ENCODE measurements at regions not wholly inside any gene's neighbourhood (a gene's known extent, or its start where the extent isn't known, plus 50 kb on each side); places are given as distances from the start of the nearest gene placed in this dataset.

DNA sequence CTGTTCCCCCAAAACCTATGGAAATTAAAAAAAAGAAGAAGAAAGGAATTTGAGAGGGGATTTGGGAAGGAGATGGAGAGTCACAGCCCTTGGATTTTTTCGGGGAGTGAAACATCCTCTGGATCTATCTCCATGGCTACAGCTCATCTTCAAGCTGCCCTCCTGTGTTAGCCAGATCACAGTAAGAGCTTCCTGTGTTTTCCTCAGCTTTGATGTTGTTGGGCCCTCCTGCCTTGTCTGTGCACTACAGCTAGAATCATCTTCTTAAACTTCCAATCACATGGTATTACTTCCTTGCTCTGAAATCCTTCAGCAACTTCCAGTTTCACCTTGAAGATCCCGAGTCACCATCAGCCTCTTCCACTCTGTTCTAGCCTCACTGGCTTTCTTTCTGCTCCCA is 207.8 kb upstream of the ZFP64 start:
- Histone ChIP-seq H3K4me1 (ENCODE audit: insufficient read depth, low read length) (no peaks in the 10 kb centered on the region), H4K20me1 (ENCODE audit: insufficient read depth, low read length) (no peaks in the 10 kb centered on the region), H2AFZ (ENCODE audit: low read length) (no peak overlapping the region), H3K27ac (ENCODE audit: low read depth, low read length) (no peak overlapping the region), H3K4me3 (ENCODE audit: insufficient read depth, low read length) (no peak overlapping the region), H3K79me2 (ENCODE audit: insufficient read depth, low read length) (no peaks in the 10 kb centered on the region), H3K4me2 (ENCODE audit: insufficient read depth, low read length) (no peak overlapping the region), H3K27me3 (ENCODE audit: insufficient read depth, low read length) (no peaks in the 10 kb centered on the region), H3K9me3 (ENCODE audit: low read depth, low read length) (no peaks in the 10 kb centered on the region), H3K36me3 (ENCODE audit: insufficient read depth, low read length) (no peaks in the 10 kb centered on the region)
- TF ChIP-seq CTCF (IDR thresholded peaks at IDR 0.05; ENCODE audit: extremely low read depth, low read depth, low read length), result no peak
- DNase-seq (ENCODE audit: insufficient read length, low spot score, missing footprints), result no peak

GRCh38 chr20:52389606-52390005 is 198.0 kb upstream of the ZFP64 start:
- Histone ChIP-seq H3K36me3 (ENCODE audit: insufficient read depth, low read length) (no peaks in the 10 kb centered on the region), H3K4me3 (ENCODE audit: insufficient read depth, low read length) (no peak overlapping the region), H4K20me1 (ENCODE audit: insufficient read depth, low read length) (no peaks in the 10 kb centered on the region), H3K4me1 (ENCODE audit: insufficient read depth, low read length) (no peaks in the 10 kb centered on the region), H3K9me3 (ENCODE audit: low read depth, low read length) (no peaks in the 10 kb centered on the region), H2AFZ (ENCODE audit: low read length) (no peak overlapping the region), H3K4me2 (ENCODE audit: insufficient read depth, low read length) (no peak overlapping the region), H3K27ac (ENCODE audit: low read depth, low read length) (no peak overlapping the region), H3K27me3 (ENCODE audit: insufficient read depth, low read length) (no peaks in the 10 kb centered on the region), H3K79me2 (ENCODE audit: insufficient read depth, low read length) (no peaks in the 10 kb centered on the region)
- no peak for TF ChIP-seq CTCF (IDR thresholded peaks at IDR 0.05; ENCODE audit: extremely low read depth, low read depth, low read length)
- DNase-seq (ENCODE audit: insufficient read length, low spot score, missing footprints), result no peak

GRCh38 chr20:52383995-52384621 is 192.5 kb upstream of the ZFP64 start:
- Histone ChIP-seq H3K4me1 (ENCODE audit: insufficient read depth, low read length) (no peaks in the 10 kb centered on the region), H3K27me3 (ENCODE audit: insufficient read depth, low read length) (no peaks in the 10 kb centered on the region), H3K27ac (ENCODE audit: low read depth, low read length) (no peak overlapping the region), H3K4me2 (ENCODE audit: insufficient read depth, low read length) (no peak overlapping the region), H3K4me3 (ENCODE audit: insufficient read depth, low read length) (no peak overlapping the region), H4K20me1 (ENCODE audit: insufficient read depth, low read length) (no peaks in the 10 kb centered on the region), H3K36me3 (ENCODE audit: insufficient read depth, low read length) (no peaks in the 10 kb centered on the region), H3K79me2 (ENCODE audit: insufficient read depth, low read length) (no peaks in the 10 kb centered on the region), H3K9me3 (ENCODE audit: low read depth, low read length) (no peaks in the 10 kb centered on the region), H2AFZ (ENCODE audit: low read length) (no peak overlapping the region)
- TF ChIP-seq CTCF (IDR thresholded peaks at IDR 0.05; ENCODE audit: extremely low read depth, low read depth, low read length), result no peak
- DNase-seq (ENCODE audit: insufficient read length, low spot score, missing footprints), result no peak

GRCh38 chr20:52382933-52383332 is 191.4 kb upstream of the ZFP64 start:
- Histone ChIP-seq H2AFZ (ENCODE audit: low read length) (no peak overlapping the region), H3K9me3 (ENCODE audit: low read depth, low read length) (no peaks in the 10 kb centered on the region)

More at GRCh38 chr20:52382933-52383332, 191.4 kb upstream of the ZFP64 start:
- no peaks in the 10 kb centered on the region for H3K27me3 ChIP-seq (ENCODE audit: insufficient read depth, low read length)
- no peaks in the 10 kb centered on the region for H4K20me1 ChIP-seq (ENCODE audit: insufficient read depth, low read length)
- H3K27ac ChIP-seq (ENCODE audit: low read depth, low read length), result no peak overlapping the region
- DNase-seq (ENCODE audit: insufficient read length, low spot score, missing footprints), result no peak
- TF ChIP-seq CTCF (IDR thresholded peaks at IDR 0.05; ENCODE audit: extremely low read depth, low read depth, low read length), result no peak
- H3K4me2 ChIP-seq (ENCODE audit: insufficient read depth, low read length), result no peak overlapping the region
- no peaks in the 10 kb centered on the region for H3K4me1 ChIP-seq (ENCODE audit: insufficient read depth, low read length)
- H3K79me2 ChIP-seq (ENCODE audit: insufficient read depth, low read length), result no peaks in the 10 kb centered on the region
- H3K4me3 ChIP-seq (ENCODE audit: insufficient read depth, low read length), result no peak overlapping the region
- no peaks in the 10 kb centered on the region for H3K36me3 ChIP-seq (ENCODE audit: insufficient read depth, low read length)

All from osteoblast (primary cell).